DOHH2 (cell line): ENCODE measurements at regions not wholly inside any gene's neighbourhood (a gene's known extent, or its start where the extent isn't known, plus 50 kb on each side); places are given as distances from the start of the nearest gene placed in this dataset.

Experiments
- EZH2phosphoT487 ChIP-seq: fragments of 200-600 bp; sonication (generic); IDR thresholded peaks from 2 replicates; pipeline ENCODE4 v1.6.1; 2017; ENCODE audit warnings: borderline replicate concordance, mild to moderate bottlenecking, antibody characterized with exemption, low read length, moderate library complexity, mixed read lengths
- TF ChIP-seq, protein P1 (sequence below): fragments of 200-600 bp; sonication (generic); IDR thresholded peaks from one replicate; pipeline ENCODE4 v1.5.1; 2014; ENCODE audit warnings: antibody characterized with exemption, mild to moderate bottlenecking, low read depth, low read length; ENCODE audit not compliant: poor library complexity, severe bottlenecking

DNA sequence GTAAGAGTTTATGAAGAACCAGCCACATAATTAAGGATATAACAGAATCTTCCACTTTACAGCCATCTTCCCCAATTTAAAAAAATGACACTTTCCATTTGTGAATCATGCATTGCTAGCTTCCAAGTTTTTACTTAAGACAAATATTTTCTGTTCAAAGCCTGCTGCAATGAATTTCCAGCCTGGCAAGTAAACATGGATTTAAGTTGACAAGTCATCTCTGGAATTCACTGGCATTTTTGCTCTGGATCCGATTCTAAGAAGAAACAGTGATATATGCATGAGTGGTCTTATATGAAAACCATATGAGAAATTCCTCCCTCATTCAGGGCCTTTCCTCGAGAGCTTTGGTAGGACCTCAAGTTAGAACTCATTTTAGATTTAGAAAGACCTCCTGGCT is 116.1 kb upstream of the CDCA7L start:
- TF ChIP-seq, protein P1, sequence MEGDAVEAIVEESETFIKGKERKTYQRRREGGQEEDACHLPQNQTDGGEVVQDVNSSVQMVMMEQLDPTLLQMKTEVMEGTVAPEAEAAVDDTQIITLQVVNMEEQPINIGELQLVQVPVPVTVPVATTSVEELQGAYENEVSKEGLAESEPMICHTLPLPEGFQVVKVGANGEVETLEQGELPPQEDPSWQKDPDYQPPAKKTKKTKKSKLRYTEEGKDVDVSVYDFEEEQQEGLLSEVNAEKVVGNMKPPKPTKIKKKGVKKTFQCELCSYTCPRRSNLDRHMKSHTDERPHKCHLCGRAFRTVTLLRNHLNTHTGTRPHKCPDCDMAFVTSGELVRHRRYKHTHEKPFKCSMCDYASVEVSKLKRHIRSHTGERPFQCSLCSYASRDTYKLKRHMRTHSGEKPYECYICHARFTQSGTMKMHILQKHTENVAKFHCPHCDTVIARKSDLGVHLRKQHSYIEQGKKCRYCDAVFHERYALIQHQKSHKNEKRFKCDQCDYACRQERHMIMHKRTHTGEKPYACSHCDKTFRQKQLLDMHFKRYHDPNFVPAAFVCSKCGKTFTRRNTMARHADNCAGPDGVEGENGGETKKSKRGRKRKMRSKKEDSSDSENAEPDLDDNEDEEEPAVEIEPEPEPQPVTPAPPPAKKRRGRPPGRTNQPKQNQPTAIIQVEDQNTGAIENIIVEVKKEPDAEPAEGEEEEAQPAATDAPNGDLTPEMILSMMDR: no peak
- no peak for TF ChIP-seq EZH2phosphoT487
